HAP-1 (cell line): ENCODE measurements at regions not wholly inside any gene's neighbourhood (a gene's known extent, or its start where the extent isn't known, plus 50 kb on each side); places are given as distances from the start of the nearest gene placed in this dataset.

Experiments
- DNase-seq, 2 experiments: peaks; one replicate each; pipeline ENCODE4 v3.0.0-alpha.2; 2016 to 2020; ENCODE audit warnings: low spot score in 2 of 2
- H3K27me3 ChIP-seq: fragments of 250-450 bp; sonication (Bioruptor Pico); 2 replicates; pipeline ENCODE4 v1.5.1; 2020; ENCODE audit warnings: low read depth, mild to moderate bottlenecking, moderate library complexity
- H3K36me3 ChIP-seq: fragments of 250-450 bp; sonication (Bioruptor Pico); replicated peaks from 2 replicates; pipeline ENCODE4 v1.5.1; 2020; ENCODE audit warnings: mild to moderate bottlenecking
- H3K4me1 ChIP-seq: fragments of 250-450 bp; sonication (Bioruptor Pico); 2 replicates; pipeline ENCODE4 v1.5.1; 2020; ENCODE audit warnings: mild to moderate bottlenecking
- H3K4me3 ChIP-seq: fragments of 250-450 bp; sonication (Bioruptor Pico); 2 replicates; pipeline ENCODE4 v1.5.1; 2020; ENCODE audit warnings: mild to moderate bottlenecking, moderate library complexity
- H3K9me3 ChIP-seq: fragments of 250-450 bp; sonication (Bioruptor Pico); 2 replicates; pipeline ENCODE4 v1.5.1; 2020; ENCODE audit warnings: mild to moderate bottlenecking, moderate library complexity
- in situ Hi-C: fragments of 300-500 bp; cut with MboI; formaldehyde crosslinking; loops from 3 replicates; pipeline ENCODE4 v1.14.3; 2020; ENCODE audit warnings: low sequenced_read_pairs, inconsistent platforms, mixed read lengths

- H3K36me3 ChIP-seq, result no peaks in the 10 kb centered on the region
- H3K4me3 ChIP-seq, result no peak overlapping the region
- H3K9me3 ChIP-seq, result no peaks in the 10 kb centered on the region
- H3K27me3 ChIP-seq, result no peaks in the 10 kb centered on the region
- no peaks in the 10 kb centered on the region for H3K4me1 ChIP-seq
- no peak for DNase-seq
- in situ Hi-C loops, result no loop called here
Measured at GRCh38 chr16:85257483-85257882, 145.2 kb upstream of the CIBAR2 start.

GRCh38 chr16:85258166-85258565 lies 145.9 kb upstream of the CIBAR2 start:
- no peaks in the 10 kb centered on the region for H3K36me3 ChIP-seq
- no peaks in the 10 kb centered on the region for H3K4me1 ChIP-seq
- no peaks in the 10 kb centered on the region for H3K9me3 ChIP-seq
- no peak overlapping the region for H3K4me3 ChIP-seq
- in situ Hi-C loops, result no loop called here
- H3K27me3 ChIP-seq, result no peaks in the 10 kb centered on the region
- no peak for DNase-seq

DNA sequence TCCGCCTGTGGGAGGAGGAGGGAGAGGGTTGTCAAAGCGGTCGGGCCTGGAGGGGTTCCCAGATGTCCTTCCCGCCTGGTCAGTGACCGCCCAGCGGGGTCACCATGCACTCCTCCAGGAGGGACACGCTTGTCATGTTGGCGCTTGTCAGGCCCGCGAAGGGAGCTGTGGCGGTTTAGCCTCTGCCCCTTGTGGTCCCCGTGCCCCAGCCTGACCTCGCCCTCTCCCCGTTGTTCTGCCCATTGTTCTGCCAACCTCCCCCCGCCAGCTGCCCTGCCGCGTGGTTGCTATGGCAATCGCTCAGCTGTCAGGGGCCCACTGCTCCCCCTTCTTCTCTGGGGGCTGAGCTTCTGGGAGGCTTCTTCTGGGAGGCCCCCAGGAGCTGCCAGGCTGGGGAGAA lies 146.4 kb upstream of the CIBAR2 start:
- H3K4me3 ChIP-seq, result no peak overlapping the region
- no peaks in the 10 kb centered on the region for H3K4me1 ChIP-seq
- in situ Hi-C loops, result no loop called here
- no peaks in the 10 kb centered on the region for H3K9me3 ChIP-seq
- no peaks in the 10 kb centered on the region for H3K27me3 ChIP-seq
- no peaks in the 10 kb centered on the region for H3K36me3 ChIP-seq
- DNase-seq, result no peak

DNA sequence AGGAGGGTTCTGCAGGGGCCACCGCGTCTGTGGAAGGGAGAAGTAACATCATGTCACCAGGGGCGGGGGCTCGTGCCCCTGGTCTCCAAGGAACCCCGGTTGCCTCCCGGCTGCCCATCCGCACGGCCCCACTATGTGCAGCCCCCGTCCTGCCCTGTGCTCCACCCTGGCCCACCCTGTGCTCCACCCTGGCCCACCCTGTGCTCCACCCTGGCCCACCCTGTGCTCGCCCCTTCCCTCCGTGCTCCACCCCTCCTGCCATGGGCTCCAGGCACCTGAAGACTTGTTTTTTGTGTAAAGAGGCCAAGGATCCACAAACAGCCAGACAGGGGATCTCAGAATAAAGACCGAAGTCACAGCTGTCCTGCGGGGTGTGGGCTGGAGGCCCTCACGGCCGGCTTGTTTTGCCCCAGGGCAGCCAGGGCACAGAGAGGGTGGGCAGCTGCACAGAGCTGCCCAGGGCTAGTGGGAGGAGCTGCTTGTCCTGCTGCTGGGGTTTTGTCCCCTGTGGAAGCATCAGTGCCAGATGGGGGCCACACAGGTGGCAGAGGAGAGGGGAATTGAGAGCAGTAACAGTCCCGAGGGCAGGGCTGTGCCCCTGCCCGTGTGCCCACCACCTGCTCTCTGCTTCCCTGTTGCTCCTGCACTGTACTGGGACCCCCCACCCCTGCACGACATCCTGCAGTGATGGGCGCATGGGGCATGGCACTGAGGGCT lies 147.0 kb upstream of the CIBAR2 start:
- no peak for DNase-seq
- Histone ChIP-seq H3K36me3 (no peaks in the 10 kb centered on the region), H3K4me3 (no peak overlapping the region), H3K27me3 (no peaks in the 10 kb centered on the region), H3K4me1 (no peaks in the 10 kb centered on the region), H3K9me3 (no peaks in the 10 kb centered on the region)
- in situ Hi-C loops, result no loop called here

- in situ Hi-C loops, result no loop called here
- no peak for DNase-seq
- Histone ChIP-seq H3K27me3 (no peaks in the 10 kb centered on the region), H3K36me3 (no peaks in the 10 kb centered on the region), H3K9me3 (no peaks in the 10 kb centered on the region), H3K4me1 (no peaks in the 10 kb centered on the region), H3K4me3 (no peak overlapping the region)
Measured at GRCh38 chr16:85259832-85260167, 147.5 kb upstream of the CIBAR2 start.

DNA sequence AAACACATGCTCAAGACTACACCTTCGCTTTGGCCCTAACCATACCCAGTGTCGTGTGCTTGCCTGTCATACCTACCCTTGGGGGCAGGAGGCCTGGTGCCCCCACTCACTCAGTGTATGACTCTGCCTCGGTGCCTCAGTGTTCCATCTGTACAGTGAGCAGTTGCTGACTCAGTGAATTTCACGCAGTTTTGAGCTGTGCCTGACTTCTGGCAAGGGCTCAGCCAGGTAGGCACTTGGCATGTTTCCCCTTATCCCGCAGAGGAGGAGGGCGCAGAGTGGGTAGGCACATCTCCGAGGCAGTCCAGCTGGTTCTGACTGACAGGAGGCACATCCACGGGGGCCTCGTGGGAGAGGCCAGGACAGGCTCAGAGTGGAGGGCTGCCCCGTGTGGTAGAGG lies 148.9 kb upstream of the CIBAR2 start:
- Histone ChIP-seq H3K27me3 (no peaks in the 10 kb centered on the region), H3K4me1 (no peaks in the 10 kb centered on the region), H3K36me3 (no peaks in the 10 kb centered on the region), H3K9me3 (no peaks in the 10 kb centered on the region), H3K4me3 (no peak overlapping the region)
- no peak for DNase-seq
- in situ Hi-C loops, result no loop called here

DNA sequence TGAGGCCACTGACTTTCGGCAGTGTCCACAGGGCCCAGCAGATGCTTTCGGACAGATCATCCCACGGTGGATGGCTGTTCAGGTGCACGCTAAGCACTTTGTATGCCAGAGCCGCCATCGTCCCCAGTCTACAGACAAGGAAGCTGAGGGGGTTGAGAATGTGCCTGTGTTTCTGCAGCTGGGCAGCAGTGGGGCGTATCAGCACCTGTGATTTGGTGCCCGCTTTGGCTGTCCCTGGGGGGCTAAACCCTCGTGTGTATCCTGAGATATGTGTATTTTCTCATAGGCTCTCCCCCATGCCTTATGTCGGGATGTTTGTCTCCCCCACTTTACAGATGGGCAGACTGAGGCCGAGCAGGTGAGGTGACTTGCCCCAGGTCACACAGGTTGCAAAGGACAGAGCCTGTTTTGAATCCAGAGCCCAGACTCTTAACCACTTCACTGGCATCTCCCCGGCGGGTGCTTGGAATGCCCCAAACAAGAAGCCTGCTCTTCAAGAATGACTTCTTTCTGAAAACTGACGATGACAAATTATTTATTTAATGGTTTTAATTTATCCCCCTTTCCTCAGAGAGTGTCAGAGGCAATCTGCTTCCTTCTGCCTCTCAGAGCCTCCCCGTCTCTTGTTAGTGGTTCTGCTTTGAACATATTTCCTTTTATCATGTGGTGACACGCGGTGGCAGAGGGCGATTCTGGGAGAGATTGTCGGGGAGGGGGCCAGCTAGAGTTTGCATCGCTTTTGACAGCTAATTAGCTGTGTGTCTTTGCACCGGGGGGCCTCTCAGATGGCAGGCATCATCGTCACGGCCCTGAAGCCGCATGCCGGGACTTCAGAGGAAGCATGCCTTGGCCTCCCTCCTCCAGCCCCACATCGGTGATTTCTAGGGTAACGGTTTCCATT lies 149.6 kb upstream of the CIBAR2 start:
- Histone ChIP-seq H3K4me3 (no peak overlapping the region), H3K27me3 (no peaks in the 10 kb centered on the region), H3K36me3 (no peaks in the 10 kb centered on the region), H3K9me3 (no peaks in the 10 kb centered on the region), H3K4me1 (no peaks in the 10 kb centered on the region)
- DNase-seq, result no peak
- in situ Hi-C loops, result no loop called here

DNA sequence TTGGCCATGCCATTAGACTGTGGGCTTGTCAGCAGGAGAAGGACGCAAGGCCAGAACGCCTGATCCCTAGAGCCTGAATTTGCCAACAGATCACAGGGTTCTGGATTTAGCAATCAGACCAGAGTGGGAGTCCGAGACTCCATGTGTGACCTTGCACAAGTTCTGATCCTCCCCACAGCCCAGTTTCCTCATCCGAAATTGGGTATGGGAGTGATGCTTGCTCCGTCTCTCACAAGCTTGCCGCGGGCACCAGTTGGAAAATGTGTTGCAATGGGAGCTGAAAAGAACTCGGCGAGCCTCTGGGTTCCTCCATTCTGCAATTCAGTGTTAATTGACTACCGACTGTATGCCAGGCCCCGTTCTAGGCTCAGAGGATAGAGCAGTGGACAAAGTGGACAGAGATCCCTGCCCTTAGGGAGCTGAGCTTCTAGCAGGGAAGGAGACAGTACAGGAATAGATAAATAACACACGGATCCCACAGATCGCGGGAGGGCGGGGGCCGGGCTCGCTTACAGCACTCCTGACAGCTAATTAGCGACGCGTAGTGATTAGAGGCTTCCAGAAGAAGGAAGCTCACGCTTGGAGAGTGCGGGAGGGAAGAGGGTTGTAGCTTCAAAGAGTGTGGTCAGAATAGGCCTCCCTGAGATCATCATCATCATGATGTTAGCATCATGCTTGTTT lies 150.4 kb upstream of the CIBAR2 start:
- no peaks in the 10 kb centered on the region for H3K4me1 ChIP-seq
- DNase-seq, result no peak
- H3K4me3 ChIP-seq, result no peak overlapping the region
- no peaks in the 10 kb centered on the region for H3K9me3 ChIP-seq
- H3K36me3 ChIP-seq, result no peaks in the 10 kb centered on the region
- H3K27me3 ChIP-seq, result no peaks in the 10 kb centered on the region
- in situ Hi-C loops, result no loop called here

- Histone ChIP-seq H3K27me3 (no peaks in the 10 kb centered on the region), H3K4me3 (no peak overlapping the region), H3K36me3 (no peaks in the 10 kb centered on the region), H3K4me1 (no peaks in the 10 kb centered on the region), H3K9me3 (no peaks in the 10 kb centered on the region)
- in situ Hi-C loops, result no loop called here
- no peak for DNase-seq
Measured at GRCh38 chr16:85263239-85263585, 150.9 kb upstream of the CIBAR2 start.

DNA sequence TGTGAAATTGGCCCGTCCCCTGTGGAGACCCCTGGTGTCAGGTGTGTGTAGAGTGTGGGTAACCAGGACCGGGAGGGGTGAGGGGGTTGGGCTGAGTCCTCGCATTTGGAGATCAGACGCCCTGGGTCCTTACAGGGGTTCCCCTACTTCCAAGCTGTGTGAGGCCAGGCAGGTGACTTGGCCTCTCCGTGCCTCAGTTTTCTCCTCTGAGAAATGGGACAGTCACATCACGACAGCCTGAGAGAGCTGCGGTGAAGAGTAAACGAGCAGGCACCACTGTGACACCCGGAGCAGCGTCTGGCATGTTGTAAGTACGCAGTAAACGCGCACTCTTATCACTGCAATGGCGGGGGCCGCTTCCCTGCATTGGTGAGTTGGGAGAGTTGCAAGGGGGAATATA lies 152.5 kb upstream of the CIBAR2 start:
- DNase-seq, result no peak
- no peaks in the 10 kb centered on the region for H3K9me3 ChIP-seq
- no peaks in the 10 kb centered on the region for H3K36me3 ChIP-seq
- no peaks in the 10 kb centered on the region for H3K4me1 ChIP-seq
- H3K4me3 ChIP-seq, result no peak overlapping the region
- in situ Hi-C loops, result no loop called here
- H3K27me3 ChIP-seq, result no peaks in the 10 kb centered on the region

- in situ Hi-C loops, result no loop called here
- Histone ChIP-seq H3K27me3 (no peaks in the 10 kb centered on the region), H3K36me3 (no peaks in the 10 kb centered on the region), H3K4me1 (no peaks in the 10 kb centered on the region), H3K9me3 (no peaks in the 10 kb centered on the region), H3K4me3 (no peak overlapping the region)
- DNase-seq, result no peak
Measured at GRCh38 chr16:85265161-85265784, 153.0 kb upstream of the CIBAR2 start.

- H3K36me3 ChIP-seq, result no peaks in the 10 kb centered on the region
- no peak overlapping the region for H3K4me3 ChIP-seq
- H3K4me1 ChIP-seq, result no peaks in the 10 kb centered on the region
- in situ Hi-C loops, result no loop called here
- H3K9me3 ChIP-seq, result no peaks in the 10 kb centered on the region
- H3K27me3 ChIP-seq, result no peaks in the 10 kb centered on the region
- DNase-seq, result no peak
Measured at GRCh38 chr16:85265810-85266209, 153.5 kb upstream of the CIBAR2 start.

DNA sequence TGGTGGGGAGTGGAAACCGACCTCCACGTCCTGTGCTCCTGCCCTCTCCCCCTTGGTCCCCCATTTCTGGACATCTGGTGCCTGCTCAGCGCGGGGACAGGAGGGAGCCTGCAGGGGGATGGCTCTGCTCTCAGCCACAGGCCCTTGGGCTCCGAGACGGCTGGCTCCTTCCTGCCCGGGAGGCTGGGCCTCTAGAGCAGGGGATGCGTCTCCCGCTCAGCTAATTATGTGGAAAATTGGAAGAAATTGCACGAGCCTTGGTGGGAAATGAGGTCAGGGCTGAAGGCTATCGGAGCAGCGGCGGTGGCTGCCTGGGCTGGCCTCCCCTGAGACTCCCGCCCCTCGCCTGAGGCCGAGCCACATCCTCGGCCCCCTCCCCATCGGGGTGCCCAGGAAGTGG lies 154.6 kb upstream of the CIBAR2 start:
- H3K27me3 ChIP-seq, result no peaks in the 10 kb centered on the region
- no peaks in the 10 kb centered on the region for H3K36me3 ChIP-seq
- DNase-seq, result no peak
- no peaks in the 10 kb centered on the region for H3K4me1 ChIP-seq
- H3K4me3 ChIP-seq, result no peak overlapping the region
- no peaks in the 10 kb centered on the region for H3K9me3 ChIP-seq
- in situ Hi-C loops, result no loop called here

DNA sequence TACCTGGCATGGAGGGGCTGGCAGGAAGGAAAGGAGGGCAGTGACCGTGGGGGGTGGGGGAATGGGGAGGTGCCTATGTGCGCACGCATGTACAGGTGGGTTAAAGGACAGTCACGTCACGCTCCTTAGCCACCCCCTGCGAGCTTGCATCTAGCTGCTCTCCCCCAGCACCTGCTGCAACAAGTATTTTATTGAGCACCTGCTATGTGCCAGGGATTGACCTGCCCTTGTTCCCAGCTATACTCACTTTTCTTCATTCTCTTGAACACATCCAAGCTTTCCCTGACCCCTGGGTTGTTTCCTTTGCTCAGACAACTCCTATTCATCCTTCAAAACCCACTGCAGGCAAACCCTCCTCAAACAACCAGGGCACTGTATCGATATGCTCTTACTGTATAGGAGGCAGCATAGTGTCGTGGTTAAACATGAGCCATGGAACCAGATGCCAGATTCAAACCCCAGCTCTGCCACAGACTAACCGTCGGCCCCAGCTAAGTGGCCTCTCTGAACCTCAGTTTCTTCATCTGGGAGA lies 155.2 kb upstream of the CIBAR2 start:
- no peaks in the 10 kb centered on the region for H3K4me1 ChIP-seq
- in situ Hi-C loops, result no loop called here
- no peak for DNase-seq
- H3K36me3 ChIP-seq, result no peaks in the 10 kb centered on the region
- H3K27me3 ChIP-seq, result no peaks in the 10 kb centered on the region
- no peak overlapping the region for H3K4me3 ChIP-seq
- no peaks in the 10 kb centered on the region for H3K9me3 ChIP-seq
